ENCODE measurements at regions not wholly inside any gene's neighbourhood (a gene's known extent, or its start where the extent isn't known, plus 50 kb on each side); places are given as distances from the start of the nearest gene placed in this dataset.

- TF ChIP-seq, protein P1, sequence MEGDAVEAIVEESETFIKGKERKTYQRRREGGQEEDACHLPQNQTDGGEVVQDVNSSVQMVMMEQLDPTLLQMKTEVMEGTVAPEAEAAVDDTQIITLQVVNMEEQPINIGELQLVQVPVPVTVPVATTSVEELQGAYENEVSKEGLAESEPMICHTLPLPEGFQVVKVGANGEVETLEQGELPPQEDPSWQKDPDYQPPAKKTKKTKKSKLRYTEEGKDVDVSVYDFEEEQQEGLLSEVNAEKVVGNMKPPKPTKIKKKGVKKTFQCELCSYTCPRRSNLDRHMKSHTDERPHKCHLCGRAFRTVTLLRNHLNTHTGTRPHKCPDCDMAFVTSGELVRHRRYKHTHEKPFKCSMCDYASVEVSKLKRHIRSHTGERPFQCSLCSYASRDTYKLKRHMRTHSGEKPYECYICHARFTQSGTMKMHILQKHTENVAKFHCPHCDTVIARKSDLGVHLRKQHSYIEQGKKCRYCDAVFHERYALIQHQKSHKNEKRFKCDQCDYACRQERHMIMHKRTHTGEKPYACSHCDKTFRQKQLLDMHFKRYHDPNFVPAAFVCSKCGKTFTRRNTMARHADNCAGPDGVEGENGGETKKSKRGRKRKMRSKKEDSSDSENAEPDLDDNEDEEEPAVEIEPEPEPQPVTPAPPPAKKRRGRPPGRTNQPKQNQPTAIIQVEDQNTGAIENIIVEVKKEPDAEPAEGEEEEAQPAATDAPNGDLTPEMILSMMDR (conservative IDR thresholded peaks at IDR 0.05; ENCODE audit: control insufficient read depth, insufficient read depth, low read depth, low read length), result no peak
- no peak for DNase-seq (ENCODE audit: low read depth)
- H3K4me3 ChIP-seq (ENCODE audit: control insufficient read depth, low read depth, low read length), result no peak overlapping the region
These were observed 264.7 kb upstream of the NR4A3 start for GRCh38 chr9:99556998-99557397.

DNA sequence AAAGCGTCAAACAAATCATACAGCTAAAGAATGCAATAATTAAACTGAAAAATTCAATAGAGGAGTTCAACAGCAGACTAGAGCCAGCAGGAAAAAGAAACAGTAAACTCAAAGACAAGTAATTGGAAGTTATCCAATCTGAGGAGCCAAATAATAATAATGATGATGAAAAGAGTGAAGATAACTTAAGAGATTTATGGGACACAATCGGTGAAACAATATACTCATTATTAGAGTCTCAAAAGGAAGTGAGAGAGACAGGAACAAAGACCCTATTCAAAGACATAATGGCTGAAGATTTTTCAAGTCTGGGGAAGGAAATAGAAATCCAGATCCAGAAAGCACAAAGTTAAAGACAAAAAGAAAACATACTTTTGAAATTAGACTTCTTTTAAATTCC is 263.9 kb upstream of the NR4A3 start:
- no peak overlapping the region for H3K4me3 ChIP-seq (ENCODE audit: control insufficient read depth, low read depth, low read length)
- no peak for DNase-seq (ENCODE audit: low read depth)
- TF ChIP-seq, protein P1 (conservative IDR thresholded peaks at IDR 0.05; ENCODE audit: control insufficient read depth, insufficient read depth, low read depth, low read length), result no peak

GRCh38 chr9:99559776-99560175 is 261.9 kb upstream of the NR4A3 start:
- H3K4me3 ChIP-seq (ENCODE audit: control insufficient read depth, low read depth, low read length), result no peak overlapping the region
- DNase-seq (ENCODE audit: low read depth), result no peak
- TF ChIP-seq, protein P1 (conservative IDR thresholded peaks at IDR 0.05; ENCODE audit: control insufficient read depth, insufficient read depth, low read depth, low read length), result no peak

GRCh38 chr9:99560561-99560960 is 261.1 kb upstream of the NR4A3 start:
- DNase-seq (ENCODE audit: low read depth), result no peak
- TF ChIP-seq, protein P1 (conservative IDR thresholded peaks at IDR 0.05; ENCODE audit: control insufficient read depth, insufficient read depth, low read depth, low read length), result no peak
- H3K4me3 ChIP-seq (ENCODE audit: control insufficient read depth, low read depth, low read length), result no peak overlapping the region

- DNase-seq (ENCODE audit: low read depth), result no peak
- TF ChIP-seq, protein P1 (conservative IDR thresholded peaks at IDR 0.05; ENCODE audit: control insufficient read depth, insufficient read depth, low read depth, low read length), result no peak
These were observed 260.2 kb upstream of the NR4A3 start for GRCh38 chr9:99561509-99561917.

GRCh38 chr9:99561961-99562565 is 259.6 kb upstream of the NR4A3 start:
- H3K4me3 ChIP-seq (ENCODE audit: control insufficient read depth, low read depth, low read length), result no peak overlapping the region
- DNase-seq (ENCODE audit: low read depth), result no peak
- TF ChIP-seq, protein P1 (conservative IDR thresholded peaks at IDR 0.05; ENCODE audit: control insufficient read depth, insufficient read depth, low read depth, low read length), result no peak

More at GRCh38 chr9:99561509-99561917, 260.2 kb upstream of the NR4A3 start:
- no peak overlapping the region for H3K4me3 ChIP-seq (ENCODE audit: control insufficient read depth, low read depth, low read length)

GRCh38 chr9:99563364-99563763 is 258.3 kb upstream of the NR4A3 start:
- TF ChIP-seq, protein P1 (conservative IDR thresholded peaks at IDR 0.05; ENCODE audit: control insufficient read depth, insufficient read depth, low read depth, low read length), result peak; percentile 29
- peak; percentile 11 for DNase-seq (ENCODE audit: low read depth)
- H3K4me3 ChIP-seq (ENCODE audit: control insufficient read depth, low read depth, low read length), result no peak overlapping the region
